HEK293T (cell line): ENCODE measurements at regions not wholly inside any gene's neighbourhood (a gene's known extent, or its start where the extent isn't known, plus 50 kb on each side); places are given as distances from the start of the nearest gene placed in this dataset.

Source experiments
- FOXK2 ChIP-seq: fragments of 450-650 bp; IDR thresholded peaks from 2 replicates; pipeline ENCODE4 v1.6.1; 2016; ENCODE audit warnings: mild to moderate bottlenecking
- FOXM1 ChIP-seq: fragments of 450-650 bp; IDR thresholded peaks from 2 replicates; pipeline ENCODE4 v1.6.1; 2017; ENCODE audit warnings: mild to moderate bottlenecking, borderline replicate concordance

DNA sequence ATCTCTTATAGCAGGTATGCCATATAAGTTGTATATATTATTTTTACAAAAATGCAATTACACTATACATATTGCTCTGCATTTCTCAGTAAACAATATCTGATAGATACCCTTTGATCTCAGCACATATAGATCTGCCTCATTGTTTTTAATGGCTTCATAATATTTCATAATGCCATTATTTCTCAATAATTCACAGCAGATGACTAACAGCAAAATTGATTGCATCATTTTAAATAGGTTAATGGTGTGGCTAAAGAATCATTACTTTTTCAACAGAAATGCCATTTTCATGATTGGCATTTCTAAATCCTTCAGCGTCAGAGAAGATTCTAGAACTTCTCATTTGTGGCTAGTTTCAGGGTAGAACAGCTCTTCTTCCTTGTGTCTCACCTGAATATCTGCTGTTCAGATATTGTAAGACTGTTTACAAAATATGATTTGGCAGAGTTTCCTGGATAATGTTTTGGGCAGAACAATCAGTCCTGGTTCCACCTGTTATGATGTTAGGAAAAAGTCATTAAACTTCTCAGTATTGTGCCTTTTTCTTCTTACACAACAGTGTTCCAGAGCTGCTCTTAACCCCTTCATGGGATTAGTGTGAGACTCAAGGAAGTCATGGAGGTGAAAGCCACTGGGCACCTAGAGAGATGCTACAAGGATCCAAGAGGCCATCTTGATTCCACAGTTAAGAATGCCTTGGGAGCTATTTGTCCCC lies 397.6 kb upstream of the THBS1 start:
- TF ChIP-seq FOXK2 (no peak), FOXM1 (no peak)
